CD4-positive, alpha-beta T cell treated with Interleukin-15 for 4 hours (primary cell): ENCODE measurements at regions not wholly inside any gene's neighbourhood (a gene's known extent, or its start where the extent isn't known, plus 50 kb on each side); places are given as distances from the start of the nearest gene placed in this dataset.

Experiments
- DNase-seq: peaks from one replicate; pipeline ENCODE4 v3.0.0-alpha.2; 2020; ENCODE audit warnings: low spot score

GRCh38 chr9:127553793-127554192 is 58.3 kb upstream of the STXBP1 start:
- no peak for DNase-seq

- no peak for DNase-seq
Measured at GRCh38 chr9:127554966-127555839, 56.9 kb upstream of the STXBP1 start.

- DNase-seq, result peak; percentile 90
Measured at GRCh38 chr9:127555840-127556820, 55.9 kb upstream of the STXBP1 start.

- no peak for DNase-seq
Measured at GRCh38 chr9:127556871-127557270, 55.2 kb upstream of the STXBP1 start.

GRCh38 chr9:127557466-127557869 is 54.6 kb upstream of the STXBP1 start:
- no peak for DNase-seq

GRCh38 chr9:127557998-127558546 is 54.0 kb upstream of the STXBP1 start:
- DNase-seq, result no peak

GRCh38 chr9:127558581-127559246 is 53.4 kb upstream of the STXBP1 start:
- no peak for DNase-seq

- no peak for DNase-seq
Measured at GRCh38 chr9:127559247-127559680, 52.8 kb upstream of the STXBP1 start.

- peak; percentile 24 for DNase-seq
Measured at GRCh38 chr9:127561491-127562278, 50.4 kb upstream of the STXBP1 start.
